Endothelial cell of hepatic sinusoid (primary cell): ENCODE measurements at regions not wholly inside any gene's neighbourhood (a gene's known extent, or its start where the extent isn't known, plus 50 kb on each side); places are given as distances from the start of the nearest gene placed in this dataset.

ENCODE experiments used
- in situ Hi-C: cut with HindIII; loops from 2 replicates; pipeline ENCODE4 v1.10.0; 2017; ENCODE audit warnings: low sequenced_read_pairs

- in situ Hi-C loops, result no loop called here
Measured at GRCh38 chrX:43557792-43558191, 98.3 kb upstream of the MAOA start.

- in situ Hi-C loops, result no loop called here
Measured at GRCh38 chrX:43559644-43560043, 96.5 kb upstream of the MAOA start.

- in situ Hi-C loops, result no loop called here
Measured at GRCh38 chrX:43560247-43560946, 95.7 kb upstream of the MAOA start.

- in situ Hi-C loops, result no loop called here
Measured at GRCh38 chrX:43562372-43562771, 93.7 kb upstream of the MAOA start.

GRCh38 chrX:43564953-43565352, 91.1 kb upstream of the MAOA start:
- in situ Hi-C loops, result no loop called here

- in situ Hi-C loops, result no loop called here
Measured at GRCh38 chrX:43566170-43566569, 89.9 kb upstream of the MAOA start.

GRCh38 chrX:43573441-43574015, 82.6 kb upstream of the MAOA start:
- in situ Hi-C loops, result no loop called here

GRCh38 chrX:43580621-43581020, 75.5 kb upstream of the MAOA start:
- in situ Hi-C loops, result no loop called here

GRCh38 chrX:43581167-43581566, 74.9 kb upstream of the MAOA start:
- in situ Hi-C loops, result no loop called here

GRCh38 chrX:43581888-43582539, 74.1 kb upstream of the MAOA start:
- in situ Hi-C loops, result no loop called here

GRCh38 chrX:43582540-43582913, 73.6 kb upstream of the MAOA start:
- in situ Hi-C loops, result no loop called here

- in situ Hi-C loops, result no loop called here
Measured at GRCh38 chrX:43585922-43586321, 70.2 kb upstream of the MAOA start.

- in situ Hi-C loops, result no loop called here
Measured at GRCh38 chrX:43586830-43587229, 69.3 kb upstream of the MAOA start.

- in situ Hi-C loops, result loop anchor here (5.0 kb wide), 1 partner anchor 78 kb away; no protein-coding TSS in a partner anchor
Measured at GRCh38 chrX:43589735-43590134, 66.4 kb upstream of the MAOA start.

- in situ Hi-C loops, result loop anchor here (5.0 kb wide), 1 partner anchor 77 kb away; no protein-coding TSS in a partner anchor
Measured at GRCh38 chrX:43590150-43590549, 65.9 kb upstream of the MAOA start.

- in situ Hi-C loops, result loop anchor here (5.0 kb wide), 1 partner anchor 75 kb away; no protein-coding TSS in a partner anchor
Measured at GRCh38 chrX:43592597-43592996, 63.5 kb upstream of the MAOA start.

- in situ Hi-C loops, result no loop called here
Measured at GRCh38 chrX:43595931-43596330, 60.2 kb upstream of the MAOA start.

GRCh38 chrX:43604753-43605152, 51.3 kb upstream of the MAOA start:
- in situ Hi-C loops, result no loop called here

- in situ Hi-C loops, result no loop called here
Measured at GRCh38 chrX:43605351-43605750, 50.7 kb upstream of the MAOA start.
